Colonic mucosa (tissue), 4 donors: ENCODE measurements at regions not wholly inside any gene's neighbourhood (a gene's known extent, or its start where the extent isn't known, plus 50 kb on each side); places are given as distances from the start of the nearest gene placed in this dataset.

Experiments used
- DNase-seq: peaks from one replicate; pipeline ENCODE4 v3.0.0-alpha.2; 2020
- H3K27ac ChIP-seq: fragments of 200-600 bp; one replicate; pipeline ENCODE4 v1.8.0; 2021
- H3K27me3 ChIP-seq: fragments of 200-600 bp; one replicate; pipeline ENCODE4 v1.8.0; 2021
- H3K36me3 ChIP-seq: fragments of 200-600 bp; one replicate; pipeline ENCODE4 v1.8.0; 2021
- H3K4me1 ChIP-seq: fragments of 200-600 bp; one replicate; pipeline ENCODE4 v1.8.0; 2021; ENCODE audit warnings: mild to moderate bottlenecking
- H3K4me3 ChIP-seq: fragments of 200-600 bp; one replicate; pipeline ENCODE4 v1.8.0; 2021
- H3K9ac ChIP-seq, 2 donors: one replicate each; pipeline ENCODE4 v1.7.0; 2013; ENCODE audit warnings: control low read depth in 2 of 2, low read depth in 2 of 2, low read length in 2 of 2
- H3K9me3 ChIP-seq: fragments of 200-600 bp; one replicate; pipeline ENCODE4 v1.8.0; 2021
- intact Hi-C: fragments of 100-400 bp; cut with DNase I; formaldehyde crosslinking; loops from one replicate; pipeline ENCODE4 v1.14.1; 2022
- TF ChIP-seq, protein P1 (sequence below): fragments of 200-600 bp; IDR thresholded peaks from one replicate; pipeline ENCODE4 v1.8.0; 2022; ENCODE audit warnings: antibody characterized with exemption, mild to moderate bottlenecking
- donor health status: healthy.
- donor health status: DM: no; HTN: no; CAD: no.
- donor health status: DM: no; HTN: no; CAD: no.

GRCh38 chr1:194658090-194658439, 1471.7 kb upstream of the B3GALT2 start:
- no peaks in the 10 kb centered on the region for H3K4me1 ChIP-seq
- no peak for DNase-seq
- H3K27me3 ChIP-seq: no peaks in the 10 kb centered on the region
- no peaks in the 10 kb centered on the region for H3K9me3 ChIP-seq
- H3K36me3 ChIP-seq: no peaks in the 10 kb centered on the region
- H3K4me3 ChIP-seq: no peak overlapping the region
- H3K9ac ChIP-seq: no peak overlapping the region
- intact Hi-C loops: no loop called here
- H3K27ac ChIP-seq: no peak overlapping the region
- TF ChIP-seq, protein P1, sequence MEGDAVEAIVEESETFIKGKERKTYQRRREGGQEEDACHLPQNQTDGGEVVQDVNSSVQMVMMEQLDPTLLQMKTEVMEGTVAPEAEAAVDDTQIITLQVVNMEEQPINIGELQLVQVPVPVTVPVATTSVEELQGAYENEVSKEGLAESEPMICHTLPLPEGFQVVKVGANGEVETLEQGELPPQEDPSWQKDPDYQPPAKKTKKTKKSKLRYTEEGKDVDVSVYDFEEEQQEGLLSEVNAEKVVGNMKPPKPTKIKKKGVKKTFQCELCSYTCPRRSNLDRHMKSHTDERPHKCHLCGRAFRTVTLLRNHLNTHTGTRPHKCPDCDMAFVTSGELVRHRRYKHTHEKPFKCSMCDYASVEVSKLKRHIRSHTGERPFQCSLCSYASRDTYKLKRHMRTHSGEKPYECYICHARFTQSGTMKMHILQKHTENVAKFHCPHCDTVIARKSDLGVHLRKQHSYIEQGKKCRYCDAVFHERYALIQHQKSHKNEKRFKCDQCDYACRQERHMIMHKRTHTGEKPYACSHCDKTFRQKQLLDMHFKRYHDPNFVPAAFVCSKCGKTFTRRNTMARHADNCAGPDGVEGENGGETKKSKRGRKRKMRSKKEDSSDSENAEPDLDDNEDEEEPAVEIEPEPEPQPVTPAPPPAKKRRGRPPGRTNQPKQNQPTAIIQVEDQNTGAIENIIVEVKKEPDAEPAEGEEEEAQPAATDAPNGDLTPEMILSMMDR: no peak

DNA sequence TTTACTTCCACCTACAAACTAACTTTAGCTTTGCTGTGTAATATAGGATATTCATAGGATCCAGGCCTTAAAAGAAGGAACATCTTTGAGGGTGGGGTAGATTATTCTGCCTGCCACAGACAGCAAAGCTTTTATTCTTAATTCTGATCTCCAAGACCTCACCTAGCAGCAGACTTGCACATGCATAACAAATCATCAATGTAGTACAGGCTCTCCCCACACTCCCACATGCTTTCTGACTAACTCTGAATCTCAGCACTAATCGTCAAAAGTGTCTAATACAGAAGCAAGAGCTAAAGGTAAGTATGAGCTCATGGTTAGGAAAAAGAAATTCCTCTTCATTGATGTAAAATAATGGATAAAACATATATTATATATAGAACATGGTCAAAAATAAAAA, 1468.5 kb upstream of the B3GALT2 start:
- Histone ChIP-seq H3K4me1 (no peaks in the 10 kb centered on the region), H3K27ac (no peak overlapping the region), H3K36me3 (no peaks in the 10 kb centered on the region), H3K4me3 (no peak overlapping the region), H3K9ac (no peak overlapping the region), H3K27me3 (no peaks in the 10 kb centered on the region), H3K9me3 (no peaks in the 10 kb centered on the region)
- intact Hi-C loops: no loop called here
- TF ChIP-seq, protein P1: no peak
- no peak for DNase-seq

GRCh38 chr1:194653385-194653784, 1467.0 kb upstream of the B3GALT2 start:
- Histone ChIP-seq H3K9me3 (no peaks in the 10 kb centered on the region), H3K4me3 (no peak overlapping the region), H3K27ac (no peak overlapping the region), H3K36me3 (no peaks in the 10 kb centered on the region), H3K4me1 (no peaks in the 10 kb centered on the region), H3K27me3 (no peaks in the 10 kb centered on the region), H3K9ac (no peak overlapping the region)
- intact Hi-C loops: no loop called here
- no peak for DNase-seq
- TF ChIP-seq, protein P1: no peak

GRCh38 chr1:194647118-194647517, 1460.7 kb upstream of the B3GALT2 start:
- Histone ChIP-seq H3K27me3 (no peaks in the 10 kb centered on the region), H3K36me3 (no peaks in the 10 kb centered on the region), H3K9ac (no peak overlapping the region), H3K9me3 (no peaks in the 10 kb centered on the region), H3K4me3 (no peak overlapping the region), H3K4me1 (no peaks in the 10 kb centered on the region), H3K27ac (no peak overlapping the region)
- intact Hi-C loops: no loop called here
- TF ChIP-seq, protein P1: no peak
- no peak for DNase-seq

- intact Hi-C loops: no loop called here
Observed at GRCh38 chr1:194644528-194644927, 1458.1 kb upstream of the B3GALT2 start.

More at GRCh38 chr1:194644528-194644927, 1458.1 kb upstream of the B3GALT2 start:
- Histone ChIP-seq H3K27me3 (no peaks in the 10 kb centered on the region), H3K9me3 (no peaks in the 10 kb centered on the region), H3K27ac (no peak overlapping the region), H3K9ac (no peak overlapping the region), H3K4me3 (no peak overlapping the region), H3K36me3 (no peaks in the 10 kb centered on the region), H3K4me1 (no peaks in the 10 kb centered on the region)
- TF ChIP-seq, protein P1: no peak
- no peak for DNase-seq
